ENCODE measurements at regions not wholly inside any gene's neighbourhood (a gene's known extent, or its start where the extent isn't known, plus 50 kb on each side); places are given as distances from the start of the nearest gene placed in this dataset.

DNA sequence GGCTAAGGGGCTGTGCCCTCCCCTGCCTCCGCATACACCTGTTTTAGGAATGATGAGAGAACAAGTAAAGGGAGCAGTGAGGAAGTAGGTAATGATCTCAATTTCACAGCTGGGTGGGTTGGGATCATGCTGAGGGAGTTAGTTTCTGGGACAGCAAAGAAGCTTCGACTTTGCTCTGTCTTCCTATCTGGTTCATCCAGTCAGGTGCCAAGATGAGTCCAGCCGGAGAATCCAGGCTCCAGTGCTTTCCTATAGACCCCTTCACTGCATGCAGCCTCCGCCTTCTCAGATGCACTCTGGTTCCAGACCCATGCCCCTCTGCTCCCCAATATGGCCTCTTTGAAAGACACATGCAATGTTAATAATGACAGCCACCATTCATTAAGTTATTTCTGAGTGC, 119.1 kb upstream of the NCAM1 start:
- Histone ChIP-seq H3K27me3 (no peaks in the 10 kb centered on the region), H3K36me3 (no peaks in the 10 kb centered on the region), H3K4me3 (no peak overlapping the region), H3K4me1 (no peaks in the 10 kb centered on the region), H3K9me3 (no peaks in the 10 kb centered on the region), H3K27ac (no peak overlapping the region)
- no peak for TF ChIP-seq POLR2AphosphoS5 (IDR thresholded peaks at IDR 0.05)
- TF ChIP-seq POLR2A (IDR thresholded peaks at IDR 0.05), result no peak
- TF ChIP-seq, protein P1, sequence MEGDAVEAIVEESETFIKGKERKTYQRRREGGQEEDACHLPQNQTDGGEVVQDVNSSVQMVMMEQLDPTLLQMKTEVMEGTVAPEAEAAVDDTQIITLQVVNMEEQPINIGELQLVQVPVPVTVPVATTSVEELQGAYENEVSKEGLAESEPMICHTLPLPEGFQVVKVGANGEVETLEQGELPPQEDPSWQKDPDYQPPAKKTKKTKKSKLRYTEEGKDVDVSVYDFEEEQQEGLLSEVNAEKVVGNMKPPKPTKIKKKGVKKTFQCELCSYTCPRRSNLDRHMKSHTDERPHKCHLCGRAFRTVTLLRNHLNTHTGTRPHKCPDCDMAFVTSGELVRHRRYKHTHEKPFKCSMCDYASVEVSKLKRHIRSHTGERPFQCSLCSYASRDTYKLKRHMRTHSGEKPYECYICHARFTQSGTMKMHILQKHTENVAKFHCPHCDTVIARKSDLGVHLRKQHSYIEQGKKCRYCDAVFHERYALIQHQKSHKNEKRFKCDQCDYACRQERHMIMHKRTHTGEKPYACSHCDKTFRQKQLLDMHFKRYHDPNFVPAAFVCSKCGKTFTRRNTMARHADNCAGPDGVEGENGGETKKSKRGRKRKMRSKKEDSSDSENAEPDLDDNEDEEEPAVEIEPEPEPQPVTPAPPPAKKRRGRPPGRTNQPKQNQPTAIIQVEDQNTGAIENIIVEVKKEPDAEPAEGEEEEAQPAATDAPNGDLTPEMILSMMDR (IDR thresholded peaks at IDR 0.05), result no peak
- DNase-seq (ENCODE audit: low spot score in 2 of 2), result no peak
- intact Hi-C loops (cut with DNase I; ENCODE audit: low total_unique reads), result no loop called here

DNA sequence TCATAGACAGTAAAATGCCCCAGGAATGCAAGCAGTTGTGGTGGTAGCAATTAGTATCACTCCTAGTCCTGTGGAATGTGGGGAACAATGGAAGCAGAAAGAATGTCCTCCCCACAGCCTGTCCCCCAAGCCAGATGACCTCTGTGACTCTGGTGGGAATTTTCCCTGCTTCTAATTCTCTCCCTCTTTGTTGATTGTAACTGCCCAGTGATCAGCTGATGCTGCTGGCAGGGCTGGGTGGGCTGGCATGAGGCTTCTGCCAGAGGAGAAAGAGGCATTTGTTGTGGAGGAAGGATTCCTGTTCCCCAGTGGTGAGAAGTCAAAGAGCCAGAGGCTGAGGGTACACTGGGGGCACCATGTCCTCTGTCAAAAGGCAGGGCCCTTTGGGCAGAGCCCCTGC, 116.7 kb upstream of the NCAM1 start:
- H3K4me3 ChIP-seq, result no peak overlapping the region
- no peaks in the 10 kb centered on the region for H3K9me3 ChIP-seq
- H3K36me3 ChIP-seq, result no peaks in the 10 kb centered on the region
- DNase-seq (ENCODE audit: low spot score in 2 of 2), result no peak
- no peaks in the 10 kb centered on the region for H3K4me1 ChIP-seq
- TF ChIP-seq POLR2A (IDR thresholded peaks at IDR 0.05) (no peak), POLR2AphosphoS5 (IDR thresholded peaks at IDR 0.05) (no peak)
- TF ChIP-seq, protein P1 (IDR thresholded peaks at IDR 0.05), result no peak
- intact Hi-C loops (cut with DNase I; ENCODE audit: low total_unique reads), result no loop called here
- H3K27me3 ChIP-seq, result no peaks in the 10 kb centered on the region
- no peak overlapping the region for H3K27ac ChIP-seq

DNA sequence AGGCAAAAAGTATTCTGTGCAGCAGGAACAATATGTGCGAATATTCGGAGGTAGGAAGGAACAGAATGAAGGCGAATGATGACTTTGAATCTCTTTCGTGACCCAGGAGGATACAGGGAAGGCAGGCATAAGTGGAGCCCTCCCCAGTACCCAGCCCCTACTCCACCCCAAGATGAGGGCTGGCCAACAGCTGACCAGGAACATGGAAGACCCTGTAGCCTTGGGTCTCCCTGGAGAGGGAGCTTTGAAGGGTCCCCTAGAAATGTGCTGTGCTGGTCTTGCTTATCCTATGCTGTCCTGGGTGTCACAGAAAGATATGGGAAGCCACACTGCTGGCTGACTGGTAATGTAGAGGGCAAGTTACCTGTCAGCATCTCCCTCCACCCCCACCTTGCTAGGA, 113.7 kb upstream of the NCAM1 start:
- no peaks in the 10 kb centered on the region for H3K4me1 ChIP-seq
- no peaks in the 10 kb centered on the region for H3K36me3 ChIP-seq
- TF ChIP-seq POLR2AphosphoS5 (IDR thresholded peaks at IDR 0.05), result no peak
- no peak for TF ChIP-seq POLR2A (IDR thresholded peaks at IDR 0.05)
- TF ChIP-seq, protein P1 (IDR thresholded peaks at IDR 0.05), result no peak
- H3K27ac ChIP-seq, result no peak overlapping the region
- no peaks in the 10 kb centered on the region for H3K9me3 ChIP-seq
- H3K27me3 ChIP-seq, result no peaks in the 10 kb centered on the region
- no peak overlapping the region for H3K4me3 ChIP-seq
- DNase-seq (ENCODE audit: low spot score in 2 of 2), result no peak
- intact Hi-C loops (cut with DNase I; ENCODE audit: low total_unique reads), result no loop called here

DNA sequence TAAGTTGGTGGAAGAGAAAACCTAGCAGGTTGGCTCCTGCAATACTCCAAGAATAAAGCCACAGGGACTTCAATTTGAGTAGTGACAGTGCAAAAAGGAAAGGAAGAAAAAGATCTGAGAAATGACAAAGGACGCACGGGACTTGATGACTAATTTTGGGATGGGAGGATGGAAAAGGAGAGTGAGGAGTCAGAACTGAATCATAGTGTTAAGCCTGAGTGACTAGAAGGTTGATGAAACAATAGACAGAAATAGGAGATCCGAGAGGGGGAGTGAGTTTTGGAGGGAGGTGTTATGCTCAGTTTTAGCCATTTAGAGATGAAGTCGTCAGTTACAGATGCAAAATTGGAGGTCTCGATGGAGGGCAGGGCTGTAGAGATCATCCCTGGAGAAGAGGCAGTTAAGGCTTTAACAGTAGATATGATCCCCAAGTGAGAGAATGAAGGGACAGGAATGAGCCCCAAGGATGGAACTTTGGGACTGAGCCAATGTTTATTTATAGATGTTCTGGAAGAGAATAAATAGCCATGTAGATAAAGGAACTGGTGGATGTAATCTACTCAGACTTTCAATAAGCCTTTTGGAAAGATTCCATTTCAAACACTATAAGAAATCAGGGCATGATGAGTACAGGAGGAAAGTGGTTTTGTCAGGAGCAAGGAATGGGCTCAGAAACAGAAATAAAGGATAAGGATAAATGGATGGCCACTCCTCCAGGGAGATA, 108.9 kb upstream of the NCAM1 start:
- no peak for DNase-seq (ENCODE audit: low spot score in 2 of 2)
- TF ChIP-seq POLR2A (IDR thresholded peaks at IDR 0.05), result no peak
- TF ChIP-seq POLR2AphosphoS5 (IDR thresholded peaks at IDR 0.05), result no peak
- TF ChIP-seq, protein P1 (IDR thresholded peaks at IDR 0.05), result no peak
- intact Hi-C loops (cut with DNase I; ENCODE audit: low total_unique reads), result no loop called here
- no peaks in the 10 kb centered on the region for H3K36me3 ChIP-seq
- no peak overlapping the region for H3K27ac ChIP-seq
- H3K4me3 ChIP-seq, result no peak overlapping the region
- H3K9me3 ChIP-seq, result no peaks in the 10 kb centered on the region
- no peaks in the 10 kb centered on the region for H3K4me1 ChIP-seq
- no peaks in the 10 kb centered on the region for H3K27me3 ChIP-seq

DNA sequence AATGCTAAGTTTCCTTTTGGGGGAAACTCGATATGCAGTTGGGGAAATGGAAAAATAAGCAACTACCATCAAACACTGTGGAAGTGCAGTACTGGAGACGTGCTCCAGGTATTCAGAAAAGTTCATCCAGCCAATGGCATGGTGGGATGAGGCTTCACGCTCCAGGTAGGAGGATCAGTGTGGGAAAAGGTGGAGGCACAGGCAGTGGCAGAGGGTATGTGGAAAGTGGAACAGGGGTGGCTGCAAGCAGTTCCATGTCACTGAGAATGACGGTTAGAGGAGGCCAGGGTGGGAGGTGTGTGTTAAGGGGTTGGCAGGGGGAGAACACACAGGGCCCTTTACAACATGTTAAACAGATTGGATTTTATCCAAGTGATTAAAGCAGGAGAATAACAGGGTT, 105.1 kb upstream of the NCAM1 start:
- H3K27me3 ChIP-seq, result no peaks in the 10 kb centered on the region
- peaks cover 0 to 3% of the 10 kb centered on the region in 2 donors for H3K9me3 ChIP-seq
- intact Hi-C loops (cut with DNase I; ENCODE audit: low total_unique reads), result no loop called here
- H3K36me3 ChIP-seq, result no peaks in the 10 kb centered on the region
- H3K4me1 ChIP-seq, result no peaks in the 10 kb centered on the region
- no peak for DNase-seq (ENCODE audit: low spot score in 2 of 2)
- TF ChIP-seq, protein P1 (IDR thresholded peaks at IDR 0.05), result no peak
- no peak for TF ChIP-seq POLR2AphosphoS5 (IDR thresholded peaks at IDR 0.05)
- no peak for TF ChIP-seq POLR2A (IDR thresholded peaks at IDR 0.05)
- no peak overlapping the region for H3K27ac ChIP-seq
- no peak overlapping the region for H3K4me3 ChIP-seq

Measured in breast epithelium (tissue), 4 donors.